Upper lobe of right lung (tissue), 1 donor: ENCODE measurements at regions not wholly inside any gene's neighbourhood (a gene's known extent, or its start where the extent isn't known, plus 50 kb on each side); places are given as distances from the start of the nearest gene placed in this dataset.

ENCODE experiments used
- ATAC-seq: fragments of 200-7000 bp; cut with Tn5 transposase; one replicate; pipeline ENCODE4 v1.9.1; 2020; ENCODE audit warnings: mild to moderate bottlenecking, moderate library complexity
- DNase-seq: peaks from one replicate; pipeline ENCODE4 v3.0.0-alpha.2; 2020
- H3K27ac ChIP-seq: fragments of 200-600 bp; one replicate; pipeline ENCODE4 v1.8.0; 2022
- H3K27me3 ChIP-seq: fragments of 200-600 bp; one replicate; pipeline ENCODE4 v1.8.0; 2022; ENCODE audit warnings: mild to moderate bottlenecking
- H3K36me3 ChIP-seq: fragments of 200-600 bp; one replicate; pipeline ENCODE4 v1.8.0; 2022
- H3K4me1 ChIP-seq: fragments of 200-600 bp; one replicate; pipeline ENCODE4 v1.8.0; 2022
- H3K4me3 ChIP-seq: fragments of 200-600 bp; one replicate; pipeline ENCODE4 v1.8.0; 2022; ENCODE audit warnings: mild to moderate bottlenecking
- H3K9me3 ChIP-seq: fragments of 200-600 bp; one replicate; pipeline ENCODE4 v1.8.0; 2022
- intact Hi-C: fragments of 100-400 bp; cut with DNase I; formaldehyde crosslinking; loops from one replicate; pipeline ENCODE4 v1.11.0; 2022
- TF ChIP-seq, protein P1 (sequence below): fragments of 200-600 bp; IDR thresholded peaks from one replicate; pipeline ENCODE4 v1.8.0; 2022; ENCODE audit warnings: antibody characterized with exemption
- donor health status: DM: no; HTN: yes; CAD: no; lungs with severe emphysema.

DNA sequence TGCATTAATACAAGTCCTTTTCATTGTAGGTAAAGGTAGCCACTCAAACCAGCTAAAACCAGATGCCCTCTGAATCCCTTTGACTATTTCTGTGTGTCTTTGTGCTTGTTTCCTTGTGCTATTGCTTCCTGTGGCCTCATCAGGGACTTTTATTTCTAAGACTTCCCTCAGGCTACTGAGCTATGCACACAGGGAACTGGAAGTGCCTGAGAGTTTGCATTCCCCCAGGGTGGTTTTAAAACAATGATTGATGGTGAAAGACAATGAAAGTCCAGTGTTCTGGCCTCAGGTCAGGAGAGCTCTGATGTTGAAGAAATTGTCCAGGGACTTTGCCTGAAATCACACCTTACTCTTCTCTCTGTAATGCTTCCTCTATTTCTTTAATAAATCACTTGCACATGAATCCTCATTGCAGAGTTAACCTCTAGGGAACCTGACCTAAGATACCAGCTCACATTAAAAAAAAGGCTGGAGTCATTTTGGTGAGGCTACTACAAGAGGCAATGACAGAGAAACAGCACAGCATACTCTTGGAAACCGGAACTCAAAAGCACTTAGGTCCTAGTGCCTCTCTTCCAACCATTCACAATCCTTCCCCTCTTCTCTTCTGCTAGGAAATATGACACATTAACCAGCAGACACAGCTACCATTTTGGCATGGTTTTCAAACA is 158.1 kb upstream of the NREP start:
- DNase-seq: no peak
- intact Hi-C loops: no loop called here
- Histone ChIP-seq H3K27ac (no peak overlapping the region), H3K9me3 (no peaks in the 10 kb centered on the region), H3K27me3 (no peaks in the 10 kb centered on the region), H3K4me1 (no peaks in the 10 kb centered on the region), H3K36me3 (no peaks in the 10 kb centered on the region), H3K4me3 (no peak overlapping the region)
- TF ChIP-seq, protein P1, sequence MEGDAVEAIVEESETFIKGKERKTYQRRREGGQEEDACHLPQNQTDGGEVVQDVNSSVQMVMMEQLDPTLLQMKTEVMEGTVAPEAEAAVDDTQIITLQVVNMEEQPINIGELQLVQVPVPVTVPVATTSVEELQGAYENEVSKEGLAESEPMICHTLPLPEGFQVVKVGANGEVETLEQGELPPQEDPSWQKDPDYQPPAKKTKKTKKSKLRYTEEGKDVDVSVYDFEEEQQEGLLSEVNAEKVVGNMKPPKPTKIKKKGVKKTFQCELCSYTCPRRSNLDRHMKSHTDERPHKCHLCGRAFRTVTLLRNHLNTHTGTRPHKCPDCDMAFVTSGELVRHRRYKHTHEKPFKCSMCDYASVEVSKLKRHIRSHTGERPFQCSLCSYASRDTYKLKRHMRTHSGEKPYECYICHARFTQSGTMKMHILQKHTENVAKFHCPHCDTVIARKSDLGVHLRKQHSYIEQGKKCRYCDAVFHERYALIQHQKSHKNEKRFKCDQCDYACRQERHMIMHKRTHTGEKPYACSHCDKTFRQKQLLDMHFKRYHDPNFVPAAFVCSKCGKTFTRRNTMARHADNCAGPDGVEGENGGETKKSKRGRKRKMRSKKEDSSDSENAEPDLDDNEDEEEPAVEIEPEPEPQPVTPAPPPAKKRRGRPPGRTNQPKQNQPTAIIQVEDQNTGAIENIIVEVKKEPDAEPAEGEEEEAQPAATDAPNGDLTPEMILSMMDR: no peak
- ATAC-seq: no peak

DNA sequence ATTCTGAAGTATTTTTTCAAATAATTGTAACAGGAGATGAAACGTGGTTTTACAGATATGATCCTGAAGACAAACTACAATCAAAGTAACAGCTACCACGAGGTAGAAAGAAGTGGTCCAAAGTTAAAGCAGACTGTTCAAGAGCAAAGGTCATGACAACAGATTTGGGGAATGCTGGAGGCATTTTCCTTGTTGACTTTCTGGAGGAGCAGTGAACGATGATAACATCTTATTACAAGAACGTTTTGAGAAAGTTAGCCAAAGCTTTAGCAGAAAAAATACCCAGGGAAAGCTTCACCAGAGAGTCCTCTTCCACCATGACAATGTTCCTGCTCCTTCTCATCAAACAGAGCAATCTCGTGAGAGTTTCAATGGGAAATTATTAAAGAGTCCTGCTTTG is 145.4 kb upstream of the NREP start:
- Histone ChIP-seq H3K9me3 (peaks cover 8% of the 10 kb centered on the region), H3K4me3 (no peak overlapping the region), H3K4me1 (no peaks in the 10 kb centered on the region), H3K27me3 (no peaks in the 10 kb centered on the region), H3K27ac (no peak overlapping the region), H3K36me3 (no peaks in the 10 kb centered on the region)
- TF ChIP-seq, protein P1: no peak
- intact Hi-C loops: no loop called here
- ATAC-seq (no peak), DNase-seq (no peak)

DNA sequence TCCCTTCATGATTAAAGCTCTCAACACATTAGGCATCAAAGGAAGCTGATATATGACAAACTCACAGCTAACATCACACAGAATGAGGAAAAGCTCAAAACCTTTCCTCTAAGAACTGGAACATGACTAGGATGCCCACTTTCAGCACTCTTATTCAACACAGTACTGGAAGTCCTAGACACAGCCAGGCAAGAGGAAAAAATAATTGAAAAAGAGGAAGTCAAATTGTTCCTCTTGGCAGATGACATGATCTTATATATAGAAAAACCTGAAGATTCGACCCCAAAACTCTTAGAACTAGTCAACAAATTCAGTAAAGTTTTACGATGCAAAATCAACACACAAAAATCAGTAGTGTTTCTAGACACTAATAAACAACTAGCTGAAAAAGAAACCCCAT is 144.3 kb upstream of the NREP start:
- H3K9me3 ChIP-seq: peaks cover 8% of the 10 kb centered on the region
- no peaks in the 10 kb centered on the region for H3K4me1 ChIP-seq
- TF ChIP-seq, protein P1: no peak
- intact Hi-C loops: no loop called here
- H3K27me3 ChIP-seq: no peaks in the 10 kb centered on the region
- DNase-seq: no peak
- no peaks in the 10 kb centered on the region for H3K36me3 ChIP-seq
- no peak overlapping the region for H3K27ac ChIP-seq
- no peak for ATAC-seq
- no peak overlapping the region for H3K4me3 ChIP-seq

DNA sequence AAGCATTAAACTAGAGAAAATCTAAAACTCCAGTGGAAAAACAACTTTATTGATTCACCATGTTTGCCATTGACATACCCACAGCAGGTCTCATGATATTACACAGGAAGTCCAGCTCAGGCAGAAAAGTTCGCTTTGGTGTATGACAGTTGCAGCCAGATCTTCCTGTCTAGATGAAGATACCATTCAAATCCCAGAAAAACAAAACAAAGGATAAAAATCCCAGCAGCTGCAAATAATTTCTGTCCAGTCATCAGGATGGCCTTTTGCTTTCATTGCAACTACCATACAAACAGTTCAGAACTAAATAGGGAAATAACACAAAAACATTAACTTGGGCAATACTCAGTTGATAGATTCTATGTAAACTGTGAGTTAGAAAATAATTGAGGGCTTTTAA is 136.0 kb upstream of the NREP start:
- ATAC-seq: no peak
- Histone ChIP-seq H3K9me3 (no peaks in the 10 kb centered on the region), H3K4me1 (no peaks in the 10 kb centered on the region), H3K27ac (no peak overlapping the region), H3K36me3 (no peaks in the 10 kb centered on the region), H3K4me3 (no peak overlapping the region), H3K27me3 (no peaks in the 10 kb centered on the region)
- intact Hi-C loops: no loop called here
- no peak for DNase-seq
- TF ChIP-seq, protein P1: no peak

DNA sequence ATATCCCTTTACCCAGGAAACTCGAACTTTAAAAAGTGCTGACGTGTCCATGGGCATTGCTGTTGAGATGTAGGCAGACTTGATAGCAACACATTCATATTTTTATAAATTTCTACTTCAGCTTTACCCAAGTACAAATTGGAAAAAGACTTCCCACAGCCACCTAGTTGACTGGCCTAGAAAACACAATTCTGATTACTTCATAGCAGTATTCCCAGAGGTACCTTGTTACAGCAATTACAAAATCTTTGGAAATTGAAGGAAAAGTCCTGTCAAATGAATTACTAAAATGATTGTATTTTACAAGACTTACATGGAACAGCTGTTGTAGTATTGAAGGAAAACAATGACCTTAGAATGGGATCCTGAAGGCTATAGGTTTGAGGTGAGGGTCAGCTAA is 130.7 kb upstream of the NREP start:
- Histone ChIP-seq H3K4me1 (no peaks in the 10 kb centered on the region), H3K27me3 (no peaks in the 10 kb centered on the region), H3K4me3 (no peak overlapping the region), H3K27ac (no peak overlapping the region), H3K9me3 (no peaks in the 10 kb centered on the region), H3K36me3 (no peaks in the 10 kb centered on the region)
- ATAC-seq (no peak), DNase-seq (no peak)
- TF ChIP-seq, protein P1: no peak
- intact Hi-C loops: no loop called here

DNA sequence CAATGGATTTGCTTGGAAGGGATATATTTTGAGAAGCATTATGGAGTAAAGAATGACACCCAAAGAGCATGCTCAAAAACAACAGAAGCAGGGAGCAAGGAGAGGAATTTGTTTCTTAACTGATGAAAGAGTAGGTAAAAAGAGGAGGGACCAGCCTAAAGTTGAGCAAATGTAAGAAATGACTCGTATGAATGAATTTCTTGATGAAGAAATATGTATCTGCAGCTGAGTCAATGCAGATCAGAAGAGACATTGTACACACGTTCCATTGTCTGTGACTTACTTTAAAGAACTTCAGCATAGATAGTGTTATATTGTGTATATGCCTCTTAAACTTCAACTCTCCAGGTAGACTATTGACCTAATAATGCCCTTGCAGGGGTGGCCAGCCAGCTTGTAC is 112.7 kb upstream of the NREP start:
- no peak for ATAC-seq
- no peaks in the 10 kb centered on the region for H3K36me3 ChIP-seq
- no peaks in the 10 kb centered on the region for H3K9me3 ChIP-seq
- TF ChIP-seq, protein P1: no peak
- H3K4me1 ChIP-seq: no peaks in the 10 kb centered on the region
- no peak for DNase-seq
- intact Hi-C loops: no loop called here
- no peak overlapping the region for H3K27ac ChIP-seq
- no peak overlapping the region for H3K4me3 ChIP-seq
- no peaks in the 10 kb centered on the region for H3K27me3 ChIP-seq
